Sigmoid colon (tissue), 6 donors: ENCODE measurements at regions not wholly inside any gene's neighbourhood (a gene's known extent, or its start where the extent isn't known, plus 50 kb on each side); places are given as distances from the start of the nearest gene placed in this dataset.
"Not testable (repeated sequence)": the region's sequence is repeated elsewhere in the genome, so short reads cannot be mapped to it uniquely, and the experiment has no call there.

ENCODE experiments used
- DNase-seq: peaks from one replicate; pipeline ENCODE4 v3.0.0-alpha.2; 2019
- H3K27ac ChIP-seq, 4 donors: fragments of 200-600 bp; sonication (generic); one replicate each; pipeline ENCODE4 v1.5.1; 2016 to 2019; ENCODE audit warnings: mild to moderate bottlenecking in 1 of 4
- H3K27me3 ChIP-seq, 3 donors: fragments of 200-600 bp; sonication (generic); one replicate each; pipeline ENCODE4 v1.5.1; 2019; ENCODE audit warnings: mild to moderate bottlenecking in 1 of 3
- H3K36me3 ChIP-seq, 4 donors: fragments of 200-600 bp; sonication (generic); one replicate each; pipeline ENCODE4 v1.5.1; 2016 to 2019
- H3K4me1 ChIP-seq, 4 donors: fragments of 200-600 bp; sonication (generic); one replicate each; pipeline ENCODE4 v1.5.1; 2017 to 2019
- H3K4me3 ChIP-seq, 4 donors: fragments of 200-600 bp; sonication (generic); one replicate each; pipeline ENCODE4 v1.5.1; 2017 to 2019; ENCODE audit warnings: mild to moderate bottlenecking in 2 of 4, moderate library complexity in 1 of 4
- H3K9me3 ChIP-seq, 4 donors: fragments of 200-600 bp in 3 of 4; sonication (generic) in 3 of 4; one replicate each; pipeline versions ENCODE4 v1.5.1 to v1.6.1; 2013 to 2019
- EP300 ChIP-seq, 4 donors: sonication (generic); formaldehyde crosslinking; IDR thresholded peaks; one replicate each; pipeline ENCODE4 v1.6.1; 2017; ENCODE audit warnings: antibody characterized with exemption in 4 of 4
- POLR2A ChIP-seq, 2 donors: fragments of 450-650 bp; IDR thresholded peaks; one replicate each; pipeline ENCODE4 v1.6.1; 2016; ENCODE audit warnings: antibody characterized with exemption in 2 of 2, mild to moderate bottlenecking in 2 of 2, moderate library complexity in 2 of 2
- POLR2AphosphoS5 ChIP-seq, 4 donors: sonication (generic); formaldehyde crosslinking; IDR thresholded peaks; one replicate each; pipeline ENCODE4 v1.6.1; 2017; ENCODE audit warnings: antibody characterized with exemption in 4 of 4
- WGBS, 2 donors: extraction: QIAGEN DNeasy Blood & Tissue Kit; methylation state at CpG; one replicate each; pipeline ENCODE4 v1.1.7; 2013; 5-methylcytosine and 5-hydroxymethylcytosine counted together
- intact Hi-C: fragments of 100-400 bp; cut with DNase I; formaldehyde crosslinking; loops from one replicate; pipeline ENCODE4 v1.15.1; 2023
- TF ChIP-seq, protein P1 (sequence below), 4 experiments: fragments of 450-650 bp in 3 of 4; fragments of 200-600 bp in 1 of 4; IDR thresholded peaks; one replicate each; pipeline ENCODE4 v1.5.1; 2016 to 2019; ENCODE audit warnings: antibody characterized with exemption in 4 of 4, mild to moderate bottlenecking in 3 of 4, moderate library complexity in 2 of 4
- donor health status: healthy with polysubstance abuse.
- donor health status: healthy.

DNA sequence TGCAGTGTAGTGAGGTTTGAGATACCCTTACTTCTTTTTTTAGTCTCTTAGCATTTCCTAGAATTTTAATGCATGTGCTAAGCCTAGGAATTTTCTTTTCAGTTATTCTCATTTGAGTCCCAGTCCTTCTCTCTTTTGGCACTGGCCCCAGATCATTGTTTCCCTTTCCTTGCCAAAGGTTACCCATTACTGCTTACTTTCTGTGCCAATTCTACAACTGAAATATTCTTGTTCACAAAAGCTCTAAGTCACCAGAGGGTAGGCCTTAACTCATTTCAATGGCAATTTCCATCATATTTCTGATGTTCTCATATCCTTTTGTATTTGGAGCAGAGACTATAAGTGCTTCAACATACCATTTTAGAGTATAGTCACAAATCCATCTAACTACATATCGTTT is 199.6 kb upstream of the CBLB start:
- WGBS, 2 donors: 60 to 88% methylated on average over 1 of the region's 1 CpG
- H3K9me3 ChIP-seq: peaks cover 0 to 5% (median 0%) of the 10 kb centered on the region in 4 donors
- peak overlapping the region in 2 of 4 donors; percentile 21 to 39 for H3K27ac ChIP-seq
- intact Hi-C loops: no loop called here
- no peak overlapping the region for H3K4me3 ChIP-seq
- H3K36me3 ChIP-seq: no peaks in the 10 kb centered on the region
- TF ChIP-seq POLR2A (IDR thresholded peaks at IDR 0.05) (no peak), EP300 (IDR thresholded peaks at IDR 0.05) (no peak), POLR2AphosphoS5 (IDR thresholded peaks at IDR 0.05) (no peak)
- TF ChIP-seq, protein P1, sequence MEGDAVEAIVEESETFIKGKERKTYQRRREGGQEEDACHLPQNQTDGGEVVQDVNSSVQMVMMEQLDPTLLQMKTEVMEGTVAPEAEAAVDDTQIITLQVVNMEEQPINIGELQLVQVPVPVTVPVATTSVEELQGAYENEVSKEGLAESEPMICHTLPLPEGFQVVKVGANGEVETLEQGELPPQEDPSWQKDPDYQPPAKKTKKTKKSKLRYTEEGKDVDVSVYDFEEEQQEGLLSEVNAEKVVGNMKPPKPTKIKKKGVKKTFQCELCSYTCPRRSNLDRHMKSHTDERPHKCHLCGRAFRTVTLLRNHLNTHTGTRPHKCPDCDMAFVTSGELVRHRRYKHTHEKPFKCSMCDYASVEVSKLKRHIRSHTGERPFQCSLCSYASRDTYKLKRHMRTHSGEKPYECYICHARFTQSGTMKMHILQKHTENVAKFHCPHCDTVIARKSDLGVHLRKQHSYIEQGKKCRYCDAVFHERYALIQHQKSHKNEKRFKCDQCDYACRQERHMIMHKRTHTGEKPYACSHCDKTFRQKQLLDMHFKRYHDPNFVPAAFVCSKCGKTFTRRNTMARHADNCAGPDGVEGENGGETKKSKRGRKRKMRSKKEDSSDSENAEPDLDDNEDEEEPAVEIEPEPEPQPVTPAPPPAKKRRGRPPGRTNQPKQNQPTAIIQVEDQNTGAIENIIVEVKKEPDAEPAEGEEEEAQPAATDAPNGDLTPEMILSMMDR (IDR thresholded peaks at IDR 0.05): no peak
- H3K4me1 ChIP-seq: no peaks in the 10 kb centered on the region
- no peak for DNase-seq
- no peaks in the 10 kb centered on the region for H3K27me3 ChIP-seq

DNA sequence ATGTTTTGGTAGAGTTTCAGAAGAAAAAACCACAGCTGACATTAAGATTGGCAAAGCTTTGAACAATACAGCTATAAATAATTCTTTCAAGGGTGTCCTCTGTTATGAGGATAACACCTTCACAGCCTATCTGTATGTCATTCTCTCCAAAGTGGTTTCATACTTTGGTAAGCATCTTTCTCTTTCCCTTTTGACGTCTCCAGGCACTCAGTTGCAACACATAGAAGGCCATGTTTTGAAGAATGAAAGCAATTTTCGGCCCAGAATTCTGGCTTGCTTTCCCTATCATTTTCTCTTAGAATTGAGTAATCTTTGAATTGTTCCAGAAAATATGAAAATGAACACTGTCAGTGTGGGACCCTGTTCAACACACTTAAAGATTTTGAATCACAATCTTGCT is 200.0 kb upstream of the CBLB start:
- no peak overlapping the region for H3K4me3 ChIP-seq
- H3K27ac ChIP-seq: peak overlapping the region in 2 of 4 donors; percentile 21 to 39

GRCh38 chr3:106070187-106070586 is 201.4 kb upstream of the CBLB start:
- no peak overlapping the region for H3K4me3 ChIP-seq
- peak overlapping the region in 1 of 4 donors; percentile 36 for H3K27ac ChIP-seq
- no peaks in the 10 kb centered on the region for H3K9me3 ChIP-seq
- WGBS, 2 donors: 88 to 94% methylated on average over 3 of the region's 3 CpGs
- H3K27me3 ChIP-seq: no peaks in the 10 kb centered on the region
- intact Hi-C loops: no loop called here
- H3K36me3 ChIP-seq: no peaks in the 10 kb centered on the region
- no peaks in the 10 kb centered on the region for H3K4me1 ChIP-seq
- DNase-seq: no peak
- TF ChIP-seq, protein P1 (IDR thresholded peaks at IDR 0.05): no peak
- TF ChIP-seq POLR2AphosphoS5 (IDR thresholded peaks at IDR 0.05) (no peak), POLR2A (IDR thresholded peaks at IDR 0.05) (no peak), EP300 (IDR thresholded peaks at IDR 0.05) (no peak)

More for the DNA sequence above, 200.0 kb upstream of the CBLB start:
- H3K27me3 ChIP-seq: no peaks in the 10 kb centered on the region
- WGBS, 2 donors: 65 to 77% methylated on average over 2 of the region's 2 CpGs
- H3K4me1 ChIP-seq: no peaks in the 10 kb centered on the region
- H3K36me3 ChIP-seq: no peaks in the 10 kb centered on the region
- no peak for DNase-seq
- peaks cover 0 to 5% (median 0%) of the 10 kb centered on the region in 4 donors for H3K9me3 ChIP-seq
- TF ChIP-seq POLR2A (IDR thresholded peaks at IDR 0.05) (no peak), POLR2AphosphoS5 (IDR thresholded peaks at IDR 0.05) (no peak), EP300 (IDR thresholded peaks at IDR 0.05) (no peak)
- TF ChIP-seq, protein P1 (IDR thresholded peaks at IDR 0.05): no peak
- intact Hi-C loops: no loop called here

DNA sequence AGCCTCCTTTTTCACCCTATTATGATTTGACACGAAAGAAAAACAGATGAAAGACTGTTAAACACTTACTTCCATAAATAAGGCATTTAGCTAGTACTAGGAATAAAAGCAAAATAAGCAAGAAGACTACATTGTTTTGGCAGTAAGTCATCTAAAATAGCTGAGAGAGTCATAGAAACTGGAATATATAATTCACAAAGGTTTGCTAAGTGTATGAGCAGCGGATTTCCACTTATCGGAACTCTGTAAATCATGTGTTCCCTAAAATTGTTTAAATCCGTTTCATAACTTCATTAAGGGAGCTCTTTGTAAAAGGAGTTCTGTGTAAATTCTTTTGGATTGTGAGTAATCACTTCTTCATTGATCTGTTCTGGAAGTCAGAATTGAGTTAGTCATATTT is 202.5 kb upstream of the CBLB start:
- no peak for DNase-seq
- no peak overlapping the region for H3K4me3 ChIP-seq
- H3K4me1 ChIP-seq: no peaks in the 10 kb centered on the region
- 90 to 94% methylated on average over 4 of the region's 4 CpGs for WGBS, 2 donors
- no peaks in the 10 kb centered on the region for H3K27me3 ChIP-seq
- H3K27ac ChIP-seq: no peak overlapping the region
- TF ChIP-seq, protein P1 (IDR thresholded peaks at IDR 0.05): no peak
- TF ChIP-seq EP300 (IDR thresholded peaks at IDR 0.05) (no peak), POLR2A (IDR thresholded peaks at IDR 0.05) (no peak), POLR2AphosphoS5 (IDR thresholded peaks at IDR 0.05) (no peak)
- intact Hi-C loops: no loop called here
- H3K36me3 ChIP-seq: no peaks in the 10 kb centered on the region
- no peaks in the 10 kb centered on the region for H3K9me3 ChIP-seq

GRCh38 chr3:106072596-106072995 is 203.8 kb upstream of the CBLB start:
- H3K27me3 ChIP-seq, H3K27ac ChIP-seq, H3K4me1 ChIP-seq, H3K36me3 ChIP-seq, H3K4me3 ChIP-seq, DNase-seq, intact Hi-C loops, H3K9me3 ChIP-seq: not testable (repeated sequence)
- WGBS, 2 donors: 93 to 94% methylated on average over 3 of the region's 5 CpGs

DNA sequence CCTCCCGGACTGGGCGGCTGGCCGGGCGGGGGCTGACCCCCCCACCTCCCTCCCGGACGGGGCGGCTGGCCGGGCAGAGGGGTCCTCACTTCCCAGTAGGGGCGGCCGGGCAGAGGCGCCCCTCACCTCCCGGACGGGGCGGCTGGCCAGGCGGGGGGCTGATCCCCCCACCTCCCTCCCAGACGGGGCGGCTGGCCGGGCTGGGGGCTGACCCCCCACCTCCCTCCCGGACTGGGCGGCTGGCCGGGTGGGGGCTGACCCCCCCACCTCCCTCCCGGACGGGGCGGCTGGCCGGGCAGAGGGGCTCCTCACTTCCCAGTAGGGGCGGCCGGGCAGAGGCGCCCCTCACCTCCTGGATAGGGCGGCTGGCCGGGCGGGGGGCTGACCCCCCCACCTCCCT is 205.0 kb upstream of the CBLB start:
- H3K27ac ChIP-seq, H3K9me3 ChIP-seq, H3K36me3 ChIP-seq, DNase-seq, H3K27me3 ChIP-seq, H3K4me1 ChIP-seq, H3K4me3 ChIP-seq, intact Hi-C loops: not testable (repeated sequence)
- WGBS, 2 donors: 94 to 97% methylated on average over 22 to 27 of the region's 31 CpGs

DNA sequence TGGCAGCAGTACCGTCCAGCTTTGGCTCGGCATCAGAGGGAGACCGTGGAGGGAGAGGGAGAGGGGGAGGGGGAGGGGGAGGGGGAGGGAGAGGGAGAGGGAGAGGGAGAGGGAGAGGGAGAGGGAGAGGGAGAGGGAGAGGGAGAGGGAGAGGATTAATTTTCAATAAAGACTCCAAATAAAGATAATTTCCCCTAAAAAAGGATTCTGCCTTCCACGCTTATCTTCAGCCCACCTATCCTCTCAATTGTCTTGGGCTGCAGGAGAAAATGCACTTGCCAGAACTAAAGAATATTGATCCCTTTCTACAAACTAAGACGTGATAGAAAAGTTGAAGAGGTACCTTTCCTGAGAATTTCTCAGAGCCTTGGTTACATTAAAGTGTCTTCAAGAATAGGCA is 206.9 kb upstream of the CBLB start:
- 95 to 97% methylated on average over 2 of the region's 5 CpGs for WGBS, 2 donors
- H3K27me3 ChIP-seq, intact Hi-C loops, H3K4me1 ChIP-seq, H3K27ac ChIP-seq, H3K36me3 ChIP-seq, H3K9me3 ChIP-seq, H3K4me3 ChIP-seq, DNase-seq: not testable (repeated sequence)
